Liver (tissue), 7 donors: ENCODE measurements at regions not wholly inside any gene's neighbourhood (a gene's known extent, or its start where the extent isn't known, plus 50 kb on each side); places are given as distances from the start of the nearest gene placed in this dataset.

ENCODE experiments used
- DNase-seq: peaks from one replicate; pipeline ENCODE4 v3.0.0-alpha.2; 2017; ENCODE audit warnings: low spot score
- H3K27ac ChIP-seq, 2 donors: one replicate each; pipeline ENCODE4 v1.7.0; 2013; ENCODE audit warnings: inconsistent platforms in 2 of 2, low read length in 2 of 2, control low read depth in 1 of 2, low read depth in 1 of 2, mild to moderate bottlenecking in 1 of 2
- H3K27me3 ChIP-seq, 4 donors: one replicate each; pipeline versions ENCODE4 v1.6.1 to v1.7.0; 2013; ENCODE audit warnings: low read length in 3 of 4, inconsistent platforms in 1 of 4, mild to moderate bottlenecking in 1 of 4, moderate library complexity in 1 of 4; ENCODE audit not compliant: control insufficient read depth in 4 of 4, insufficient read depth in 4 of 4
- H3K36me3 ChIP-seq, 4 donors: one replicate each; pipeline versions ENCODE4 v1.6.1 to v1.7.0; 2013; ENCODE audit warnings: low read length in 3 of 4, mild to moderate bottlenecking in 3 of 4, low read depth in 1 of 4, moderate library complexity in 1 of 4; ENCODE audit not compliant: control insufficient read depth in 4 of 4, insufficient read depth in 3 of 4
- H3K4me1 ChIP-seq, 4 donors: one replicate each; pipeline versions ENCODE4 v1.6.1 to v1.7.0; 2013; ENCODE audit warnings: low read length in 3 of 4, mild to moderate bottlenecking in 3 of 4, moderate library complexity in 1 of 4; ENCODE audit not compliant: control insufficient read depth in 4 of 4, insufficient read depth in 4 of 4
- H3K4me3 ChIP-seq, 3 donors: one replicate each; pipeline versions ENCODE4 v1.6.1 to v1.7.0; 2013; ENCODE audit warnings: low read length in 3 of 3, control low read depth in 1 of 3, low read depth in 1 of 3, mild to moderate bottlenecking in 1 of 3
- H3K9ac ChIP-seq, 2 donors: one replicate each; pipeline ENCODE4 v1.7.0; 2013; ENCODE audit warnings: low read length in 2 of 2, mild to moderate bottlenecking in 2 of 2, moderate library complexity in 2 of 2, control low read depth in 1 of 2, low read depth in 1 of 2
- H3K9me3 ChIP-seq, 4 donors: one replicate each; pipeline versions ENCODE4 v1.6.1 to v1.7.0; 2013; ENCODE audit warnings: low read length in 3 of 4; ENCODE audit not compliant: control insufficient read depth in 4 of 4
- ATF3 ChIP-seq: IDR thresholded peaks from 2 replicates; pipeline ENCODE4 v1.6.1; 2016; ENCODE audit warnings: antibody characterized with exemption
- FOXA1 ChIP-seq: IDR thresholded peaks from 2 replicates; pipeline ENCODE4 v1.6.1; 2016; ENCODE audit warnings: antibody characterized with exemption
- GABPA ChIP-seq, 2 donors: IDR thresholded peaks in 1 of 2; conservative IDR thresholded peaks in 1 of 2; 2 replicates each; pipeline ENCODE4 v1.6.1; 2016; ENCODE audit warnings: antibody characterized with exemption in 2 of 2, mild to moderate bottlenecking in 1 of 2, moderate library complexity in 1 of 2
- HNF4A ChIP-seq, 2 donors: conservative IDR thresholded peaks; 2 replicates each; pipeline ENCODE4 v1.6.1; 2016; ENCODE audit warnings: antibody characterized with exemption in 2 of 2, mild to moderate bottlenecking in 2 of 2
- HNF4G ChIP-seq: IDR thresholded peaks from 2 replicates; pipeline ENCODE4 v1.6.1; 2016; ENCODE audit warnings: antibody characterized with exemption
- RAD21 ChIP-seq, 2 donors: IDR thresholded peaks; 2 replicates each; pipeline ENCODE4 v1.6.1; 2016; ENCODE audit warnings: antibody characterized with exemption in 2 of 2, mild to moderate bottlenecking in 2 of 2
- RXRA ChIP-seq, 2 donors: IDR thresholded peaks; 2 replicates each; pipeline ENCODE4 v1.6.1; 2017 to 2018; ENCODE audit warnings: antibody characterized with exemption in 2 of 2, mild to moderate bottlenecking in 1 of 2
- SP1 ChIP-seq: IDR thresholded peaks from 2 replicates; pipeline ENCODE4 v1.6.1; 2018; ENCODE audit warnings: antibody characterized with exemption, mild to moderate bottlenecking
- YY1 ChIP-seq: IDR thresholded peaks from 2 replicates; pipeline ENCODE4 v1.6.1; 2016; ENCODE audit warnings: antibody characterized with exemption, mild to moderate bottlenecking
- WGBS: extraction: QIAGEN DNeasy Blood & Tissue Kit; methylation state at CpG from one replicate; pipeline ENCODE4 v1.1.7; 2013; 5-methylcytosine and 5-hydroxymethylcytosine counted together
- TF ChIP-seq, protein P1 (sequence below): IDR thresholded peaks from 2 replicates; pipeline ENCODE4 v1.6.1; 2016; ENCODE audit warnings: antibody characterized with exemption
- TF ChIP-seq, protein P2 (sequence below): IDR thresholded peaks from 2 replicates; pipeline ENCODE4 v1.6.1; 2016; ENCODE audit warnings: antibody characterized with exemption, mild to moderate bottlenecking
- TF ChIP-seq, protein P3 (sequence below): IDR thresholded peaks from 2 replicates; pipeline ENCODE4 v1.6.1; 2016; ENCODE audit warnings: antibody characterized with exemption
- donor health status: healthy.
- donor health status: healthy.
- donor health status: healthy.
- donor health status: healthy.

DNA sequence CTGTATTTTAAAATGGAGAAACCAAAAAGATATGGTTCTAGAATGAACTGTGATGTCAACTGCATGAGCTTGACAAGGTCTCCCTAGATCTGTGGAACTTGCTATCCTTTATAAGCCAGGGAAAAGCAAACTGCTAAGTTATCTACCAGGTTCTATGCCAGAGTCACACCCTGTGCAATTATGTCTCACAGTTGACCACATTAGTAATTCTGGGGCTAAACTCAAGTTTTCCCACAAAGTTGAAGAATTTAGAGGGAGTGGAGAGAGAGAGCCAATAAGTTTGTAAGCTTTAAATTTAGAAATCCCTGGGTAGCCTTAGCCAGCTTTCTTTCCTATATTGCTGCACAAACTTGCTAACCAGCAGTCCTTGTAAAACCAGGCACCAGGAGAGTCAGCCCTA lies 407.0 kb upstream of the SASH1 start:
- Histone ChIP-seq H3K4me3 (no peak overlapping the region), H3K4me1 (no peaks in the 10 kb centered on the region), H3K27me3 (no peaks in the 10 kb centered on the region), H3K9ac (no peak overlapping the region), H3K27ac (no peak overlapping the region), H3K36me3 (no peaks in the 10 kb centered on the region), H3K9me3 (no peaks in the 10 kb centered on the region)
- TF ChIP-seq, protein P1, sequence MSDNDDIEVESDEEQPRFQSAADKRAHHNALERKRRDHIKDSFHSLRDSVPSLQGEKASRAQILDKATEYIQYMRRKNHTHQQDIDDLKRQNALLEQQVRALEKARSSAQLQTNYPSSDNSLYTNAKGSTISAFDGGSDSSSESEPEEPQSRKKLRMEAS: no peak
- TF ChIP-seq SP1 (no peak), HNF4A (conservative IDR thresholded peaks at IDR 0.05) (no peak), YY1 (no peak), RAD21 (IDR thresholded peaks at IDR 0.05) (no peak), FOXA1 (no peak), HNF4G (no peak), GABPA (IDR thresholded peaks at IDR 0.05 in 1 of 2, conservative IDR thresholded peaks at IDR 0.05 in 1 of 2) (no peak)
- TF ChIP-seq, protein P2, sequence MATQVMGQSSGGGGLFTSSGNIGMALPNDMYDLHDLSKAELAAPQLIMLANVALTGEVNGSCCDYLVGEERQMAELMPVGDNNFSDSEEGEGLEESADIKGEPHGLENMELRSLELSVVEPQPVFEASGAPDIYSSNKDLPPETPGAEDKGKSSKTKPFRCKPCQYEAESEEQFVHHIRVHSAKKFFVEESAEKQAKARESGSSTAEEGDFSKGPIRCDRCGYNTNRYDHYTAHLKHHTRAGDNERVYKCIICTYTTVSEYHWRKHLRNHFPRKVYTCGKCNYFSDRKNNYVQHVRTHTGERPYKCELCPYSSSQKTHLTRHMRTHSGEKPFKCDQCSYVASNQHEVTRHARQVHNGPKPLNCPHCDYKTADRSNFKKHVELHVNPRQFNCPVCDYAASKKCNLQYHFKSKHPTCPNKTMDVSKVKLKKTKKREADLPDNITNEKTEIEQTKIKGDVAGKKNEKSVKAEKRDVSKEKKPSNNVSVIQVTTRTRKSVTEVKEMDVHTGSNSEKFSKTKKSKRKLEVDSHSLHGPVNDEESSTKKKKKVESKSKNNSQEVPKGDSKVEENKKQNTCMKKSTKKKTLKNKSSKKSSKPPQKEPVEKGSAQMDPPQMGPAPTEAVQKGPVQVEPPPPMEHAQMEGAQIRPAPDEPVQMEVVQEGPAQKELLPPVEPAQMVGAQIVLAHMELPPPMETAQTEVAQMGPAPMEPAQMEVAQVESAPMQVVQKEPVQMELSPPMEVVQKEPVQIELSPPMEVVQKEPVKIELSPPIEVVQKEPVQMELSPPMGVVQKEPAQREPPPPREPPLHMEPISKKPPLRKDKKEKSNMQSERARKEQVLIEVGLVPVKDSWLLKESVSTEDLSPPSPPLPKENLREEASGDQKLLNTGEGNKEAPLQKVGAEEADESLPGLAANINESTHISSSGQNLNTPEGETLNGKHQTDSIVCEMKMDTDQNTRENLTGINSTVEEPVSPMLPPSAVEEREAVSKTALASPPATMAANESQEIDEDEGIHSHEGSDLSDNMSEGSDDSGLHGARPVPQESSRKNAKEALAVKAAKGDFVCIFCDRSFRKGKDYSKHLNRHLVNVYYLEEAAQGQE: no peak
- TF ChIP-seq, protein P3, sequence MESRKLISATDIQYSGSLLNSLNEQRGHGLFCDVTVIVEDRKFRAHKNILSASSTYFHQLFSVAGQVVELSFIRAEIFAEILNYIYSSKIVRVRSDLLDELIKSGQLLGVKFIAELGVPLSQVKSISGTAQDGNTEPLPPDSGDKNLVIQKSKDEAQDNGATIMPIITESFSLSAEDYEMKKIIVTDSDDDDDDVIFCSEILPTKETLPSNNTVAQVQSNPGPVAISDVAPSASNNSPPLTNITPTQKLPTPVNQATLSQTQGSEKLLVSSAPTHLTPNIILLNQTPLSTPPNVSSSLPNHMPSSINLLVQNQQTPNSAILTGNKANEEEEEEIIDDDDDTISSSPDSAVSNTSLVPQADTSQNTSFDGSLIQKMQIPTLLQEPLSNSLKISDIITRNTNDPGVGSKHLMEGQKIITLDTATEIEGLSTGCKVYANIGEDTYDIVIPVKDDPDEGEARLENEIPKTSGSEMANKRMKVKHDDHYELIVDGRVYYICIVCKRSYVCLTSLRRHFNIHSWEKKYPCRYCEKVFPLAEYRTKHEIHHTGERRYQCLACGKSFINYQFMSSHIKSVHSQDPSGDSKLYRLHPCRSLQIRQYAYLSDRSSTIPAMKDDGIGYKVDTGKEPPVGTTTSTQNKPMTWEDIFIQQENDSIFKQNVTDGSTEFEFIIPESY: no peak
- DNase-seq: no peak

GRCh38 chr6:147936703-147937470 lies 405.8 kb upstream of the SASH1 start:
- TF ChIP-seq ATF3: no peak
- no peak for TF ChIP-seq SP1
- TF ChIP-seq, protein P2: no peak
- TF ChIP-seq, protein P3: no peak
- no peak for TF ChIP-seq RXRA (IDR thresholded peaks at IDR 0.05)
- TF ChIP-seq HNF4G: no peak
- H3K27me3 ChIP-seq: no peaks in the 10 kb centered on the region
- H3K27ac ChIP-seq: no peak overlapping the region
- no peaks in the 10 kb centered on the region for H3K4me1 ChIP-seq
- no peak for DNase-seq
- no peak overlapping the region for H3K4me3 ChIP-seq
- H3K36me3 ChIP-seq: no peaks in the 10 kb centered on the region
- H3K9me3 ChIP-seq: no peaks in the 10 kb centered on the region
- 88% methylated on average over 2 of the region's 2 CpGs for WGBS
- no peak overlapping the region for H3K9ac ChIP-seq
